Left hindlimb (tissue), 1 donor: ENCODE measurements at regions not wholly inside any gene's neighbourhood (a gene's known extent, or its start where the extent isn't known, plus 50 kb on each side); places are given as distances from the start of the nearest gene placed in this dataset.
"Not testable (repeated sequence)": the region's sequence is repeated elsewhere in the genome, so short reads cannot be mapped to it uniquely, and the experiment has no call there.

ENCODE experiments used
- DNase-seq: peaks from one replicate; pipeline ENCODE4 v3.0.0-alpha.2; 2018

GRCh38 chr13:91045351-91046034, 302.0 kb upstream of the MIR17HG start:
- no peak for DNase-seq

DNA sequence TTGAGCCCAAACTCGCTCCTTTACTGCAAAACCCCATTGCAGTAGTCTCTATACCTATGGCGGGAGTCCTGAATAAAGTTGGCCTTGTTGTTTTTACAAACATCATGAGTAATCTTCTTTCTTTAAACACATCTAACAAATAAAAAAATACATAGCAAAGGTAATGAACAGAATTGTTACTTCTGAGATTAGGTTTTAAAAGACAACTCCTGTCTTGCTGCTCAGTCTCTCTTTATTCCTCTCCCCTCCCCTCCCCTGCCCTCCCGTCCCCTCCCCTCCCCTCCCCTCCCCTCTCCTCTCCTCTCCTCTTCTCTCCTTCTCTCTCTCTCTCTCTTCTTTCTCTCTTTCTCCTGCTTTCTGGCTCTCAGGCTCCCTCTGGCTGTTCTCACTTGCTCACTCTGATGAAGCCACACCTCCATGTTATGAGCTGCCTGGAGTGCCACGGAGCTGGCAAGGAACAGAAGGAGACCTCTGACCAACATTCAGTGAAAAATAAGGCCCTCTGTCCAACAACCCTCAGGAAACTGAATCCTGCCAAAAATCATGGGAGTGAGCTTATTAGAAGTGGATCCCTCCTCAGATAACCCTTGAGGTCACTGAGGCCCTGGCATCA, 300.7 kb upstream of the MIR17HG start:
- DNase-seq = peak; percentile 26

DNA sequence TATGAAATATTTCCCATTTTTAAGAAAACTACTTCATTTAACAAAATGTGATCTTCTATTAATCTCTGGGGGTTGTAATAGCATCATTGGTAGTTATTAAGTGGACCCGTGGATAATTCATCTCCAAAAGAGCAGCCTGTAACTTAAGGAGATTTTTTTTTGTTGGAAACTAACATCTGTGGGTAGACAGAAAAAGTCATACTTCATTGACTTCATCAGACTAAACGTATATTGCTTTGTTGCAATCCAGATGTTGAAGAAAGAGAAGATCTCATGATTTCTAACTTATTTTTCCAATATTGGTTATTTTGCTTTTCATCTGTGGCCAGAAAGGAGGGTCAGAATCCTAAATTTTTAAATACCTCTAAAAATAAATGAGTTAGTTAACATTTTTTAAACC, 296.5 kb upstream of the MIR17HG start:
- no peak for DNase-seq

- DNase-seq = no peak
Observed at GRCh38 chr13:91052876-91053275, 294.6 kb upstream of the MIR17HG start.

DNA sequence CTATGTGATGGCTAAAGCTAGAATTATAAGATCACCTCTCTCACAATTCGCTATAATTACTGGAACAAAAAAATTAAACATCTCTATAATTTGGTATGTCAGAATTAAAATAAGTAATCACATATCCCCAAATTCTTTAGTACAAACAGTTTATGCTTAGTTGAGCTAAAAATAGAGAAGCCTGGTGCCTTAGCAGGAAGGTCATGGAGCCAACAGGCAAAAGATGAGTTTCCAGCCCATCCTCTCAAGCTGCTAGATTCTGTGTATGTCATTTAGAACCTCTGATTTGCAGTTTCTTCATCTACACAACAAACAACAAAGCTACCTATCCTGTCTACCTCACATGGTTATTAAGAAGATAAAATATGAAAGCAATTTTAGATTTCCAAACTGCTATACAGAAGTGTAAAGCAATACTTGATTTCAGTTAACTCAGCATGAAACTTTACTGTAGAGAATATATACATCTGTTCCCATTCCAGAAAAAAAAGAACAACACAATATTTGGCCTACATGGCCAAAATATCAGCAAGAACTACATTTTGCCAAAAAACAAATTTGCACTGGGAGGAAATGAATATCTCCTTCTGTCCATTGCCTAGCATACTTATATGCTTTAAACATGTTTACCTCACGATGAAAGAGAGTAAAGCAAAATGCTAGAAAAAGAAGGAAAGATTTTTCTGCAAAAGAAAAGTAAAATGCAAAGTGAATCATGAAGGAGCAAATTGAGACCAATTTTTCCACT, 294.0 kb upstream of the MIR17HG start:
- no peak for DNase-seq

GRCh38 chr13:91054902-91055301, 292.6 kb upstream of the MIR17HG start:
- no peak for DNase-seq

DNA sequence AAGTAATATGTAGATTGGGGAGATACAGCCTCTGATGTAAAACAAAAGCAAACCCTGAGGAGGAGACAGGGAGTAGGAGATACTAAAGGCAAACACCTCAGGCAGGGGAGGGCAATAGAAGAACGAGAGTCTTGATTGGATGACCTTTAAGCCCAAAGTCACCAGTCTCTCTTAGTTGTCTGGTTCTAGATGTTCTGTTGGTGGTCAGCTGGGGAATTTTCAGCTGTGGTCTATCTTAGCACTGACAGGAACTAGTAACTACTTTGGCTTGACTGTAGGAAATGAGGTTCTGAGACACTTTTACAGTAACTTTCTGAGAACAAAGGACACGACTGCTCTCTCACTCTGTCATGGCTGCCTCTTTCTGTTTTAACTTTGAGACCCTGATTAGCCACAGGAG, 290.7 kb upstream of the MIR17HG start:
- no peak for DNase-seq

DNA sequence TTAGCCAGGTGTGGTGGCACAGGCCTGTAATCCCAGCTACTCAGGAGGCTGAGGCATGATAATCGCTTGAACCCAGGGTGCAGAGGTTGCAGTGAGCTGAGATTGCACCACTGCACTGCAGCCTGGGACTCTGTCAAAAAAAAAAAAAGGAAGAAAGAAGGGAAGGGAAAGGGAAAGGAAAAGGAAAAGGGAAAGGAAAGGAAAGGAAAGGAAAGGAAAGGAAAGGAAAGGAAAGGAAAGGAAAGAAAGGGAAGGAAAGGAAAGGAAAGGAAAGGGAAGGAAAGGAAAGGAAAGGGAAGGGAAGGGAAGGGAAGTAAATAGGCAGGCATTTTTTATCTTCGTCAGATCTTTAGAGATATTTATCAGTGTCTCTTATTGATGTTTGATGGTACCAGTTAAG, 290.0 kb upstream of the MIR17HG start:
- DNase-seq = not testable (repeated sequence)

DNA sequence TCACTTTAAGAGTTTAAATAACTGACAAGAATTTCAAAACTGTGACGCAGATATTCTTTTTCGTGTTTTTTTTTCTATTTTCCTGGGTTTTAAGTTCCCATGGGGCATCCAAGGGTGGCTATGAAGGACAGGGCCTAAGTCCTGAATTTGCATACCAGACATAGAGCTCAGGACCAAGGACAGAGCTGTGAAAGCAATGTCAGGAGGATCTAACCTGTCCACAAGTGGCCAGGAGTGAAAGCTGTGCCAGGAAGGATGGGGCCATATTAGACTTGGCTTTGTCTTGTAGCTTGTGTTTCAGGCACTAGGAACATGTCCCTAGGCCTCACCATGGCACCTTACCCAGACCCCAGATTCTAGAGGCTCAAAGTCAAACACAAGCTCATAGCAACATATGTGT, 289.4 kb upstream of the MIR17HG start:
- no peak for DNase-seq

- DNase-seq = no peak
Observed at GRCh38 chr13:91058919-91059318, 288.6 kb upstream of the MIR17HG start.

- DNase-seq = no peak
Observed at GRCh38 chr13:91066745-91067144, 280.7 kb upstream of the MIR17HG start.

GRCh38 chr13:91072486-91072885, 275.0 kb upstream of the MIR17HG start:
- DNase-seq = no peak

DNA sequence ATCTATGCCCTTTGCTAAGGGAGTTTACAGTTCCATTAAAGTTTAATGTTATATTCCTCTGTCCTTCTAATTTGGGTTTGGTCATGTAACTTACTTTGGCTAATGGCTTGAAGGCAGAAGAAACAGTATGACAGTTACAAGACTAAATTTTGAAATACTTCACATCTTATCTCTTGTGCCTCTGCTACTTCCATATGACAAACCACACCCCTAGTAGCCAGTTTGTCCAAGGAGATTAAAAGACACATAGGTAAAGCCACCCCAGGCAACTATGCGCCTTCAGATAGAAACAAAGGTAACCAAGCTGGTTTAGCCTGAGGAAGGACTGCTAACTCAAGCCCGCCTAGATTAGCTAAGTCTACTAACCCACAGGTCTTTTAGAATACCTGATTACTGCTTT, 273.4 kb upstream of the MIR17HG start:
- no peak for DNase-seq

- DNase-seq = no peak
Observed at GRCh38 chr13:91076830-91077229, 270.7 kb upstream of the MIR17HG start.

DNA sequence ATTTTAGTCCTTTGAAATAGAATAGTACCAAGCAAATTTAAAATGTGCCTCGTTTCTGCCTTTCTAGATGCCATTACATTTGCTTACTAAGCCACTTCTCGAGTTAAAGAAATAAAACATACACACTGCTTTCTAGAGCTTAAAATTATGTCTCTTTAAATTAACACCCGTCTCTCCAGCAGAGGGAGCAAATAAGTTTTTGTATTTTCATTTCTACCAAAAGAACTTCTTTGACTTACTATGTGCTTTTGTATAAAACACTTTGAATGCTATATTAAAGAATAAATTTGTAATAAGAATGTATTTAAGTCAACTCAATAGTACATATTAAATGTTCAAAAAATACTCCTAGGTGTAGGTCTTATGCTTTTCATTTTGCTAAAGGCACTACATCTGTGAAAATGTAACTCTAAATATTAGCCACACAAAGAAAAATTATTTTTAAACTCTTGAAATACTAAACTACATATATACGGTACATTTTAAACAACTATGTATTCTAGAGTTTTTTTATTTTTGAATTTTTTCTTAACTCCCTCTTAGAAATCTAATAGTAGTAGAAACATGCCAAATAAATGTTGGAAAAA, 269.3 kb upstream of the MIR17HG start:
- DNase-seq = no peak

GRCh38 chr13:91079176-91079575, 268.3 kb upstream of the MIR17HG start:
- no peak for DNase-seq

DNA sequence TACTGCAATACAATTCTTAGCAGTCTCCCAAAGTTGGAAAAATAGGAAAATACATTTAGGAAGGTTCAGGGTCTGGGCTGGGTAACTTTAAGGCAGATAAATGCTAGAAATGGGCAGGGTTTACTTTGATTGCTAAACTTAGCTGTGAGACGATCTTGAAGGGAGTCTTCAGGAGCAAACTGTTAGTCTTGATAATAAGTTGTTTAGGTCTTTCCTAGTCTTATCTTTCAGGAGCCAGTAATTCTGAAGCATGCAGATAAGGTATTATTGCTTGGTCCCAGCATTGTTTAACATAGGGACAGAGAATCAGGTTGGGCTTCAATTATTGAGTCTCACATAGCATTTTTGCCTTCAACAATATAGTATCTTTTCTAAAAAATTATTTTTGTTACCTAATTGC, 262.4 kb upstream of the MIR17HG start:
- no peak for DNase-seq

DNA sequence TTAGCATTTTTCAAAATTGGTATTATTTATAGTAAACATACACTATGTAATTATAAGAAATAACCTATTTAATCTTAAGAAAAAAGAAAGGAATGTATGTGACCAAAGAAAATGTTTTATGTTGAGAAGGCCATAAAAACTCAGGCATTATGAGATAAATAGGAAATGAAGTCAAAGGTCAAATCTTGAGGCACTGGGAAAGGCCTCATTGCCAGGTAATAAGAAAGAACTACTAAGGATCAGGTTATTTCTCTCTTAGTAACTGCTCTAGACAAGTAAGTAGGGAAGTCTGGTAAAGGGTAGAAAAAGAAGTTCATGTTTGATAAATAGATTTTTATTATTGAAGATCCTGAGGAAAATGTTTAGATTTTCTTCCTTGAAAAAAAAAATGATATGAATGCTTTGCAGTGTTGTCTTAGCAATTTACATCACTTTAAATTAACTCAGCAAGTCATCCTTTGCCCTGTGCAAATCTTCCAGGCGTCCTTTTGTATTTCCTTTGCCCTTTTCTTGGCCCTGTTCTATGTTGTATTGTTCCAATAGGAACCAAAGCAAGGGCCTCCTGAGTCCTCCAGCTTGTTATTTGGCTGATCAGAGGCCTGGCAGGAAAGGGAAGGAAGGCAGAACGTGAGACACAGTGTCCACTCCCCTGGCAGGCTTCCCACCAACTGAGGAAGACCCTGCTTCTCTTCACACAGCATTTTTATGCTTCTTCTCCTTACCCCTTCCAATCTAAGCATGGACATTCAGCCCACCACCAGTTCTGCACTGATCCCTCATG, 260.4 kb upstream of the MIR17HG start:
- no peak for DNase-seq

DNA sequence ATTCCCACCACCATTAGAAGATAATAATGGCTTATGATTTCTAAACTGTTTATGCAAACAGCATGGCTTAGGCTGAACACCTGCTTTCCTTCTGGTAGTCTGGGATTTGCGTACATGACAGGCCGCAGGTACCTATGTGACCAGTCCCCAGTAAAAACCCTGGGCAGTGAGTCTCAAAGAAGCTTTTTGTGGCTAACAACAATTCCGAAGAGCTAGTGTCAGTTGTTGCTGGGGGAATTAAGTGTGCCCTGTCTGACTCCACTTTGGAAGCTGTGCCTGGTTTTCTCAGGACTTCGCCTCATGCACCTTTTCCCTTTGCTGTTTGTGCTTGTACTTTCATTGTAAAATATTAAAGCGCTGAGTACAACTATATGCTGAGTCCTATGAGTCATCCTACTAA, 250.2 kb upstream of the MIR17HG start:
- no peak for DNase-seq

DNA sequence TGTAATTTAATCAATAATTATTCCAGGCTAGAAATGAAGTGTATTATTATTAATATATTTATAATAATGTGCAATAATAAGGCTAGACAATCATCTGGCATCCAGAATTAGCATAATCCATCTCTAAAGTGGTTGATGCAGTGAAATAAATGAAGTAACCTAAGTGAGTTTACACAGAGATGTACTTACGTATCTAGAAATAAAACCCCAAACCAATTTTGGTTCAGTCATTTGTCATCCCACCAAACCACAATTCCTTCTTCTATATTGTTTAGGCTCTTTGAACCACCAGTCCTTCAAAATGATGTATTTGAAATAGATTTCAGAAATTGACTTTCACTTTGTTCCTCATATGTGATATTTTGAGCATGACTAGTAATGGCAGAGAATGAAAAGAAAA, 247.6 kb upstream of the MIR17HG start:
- no peak for DNase-seq

- no peak for DNase-seq
Observed at GRCh38 chr13:91100944-91101343, 246.5 kb upstream of the MIR17HG start.

GRCh38 chr13:91101381-91101780, 246.1 kb upstream of the MIR17HG start:
- no peak for DNase-seq

GRCh38 chr13:91105270-91105669, 242.2 kb upstream of the MIR17HG start:
- DNase-seq = no peak
